VCaP (cell line): ENCODE measurements at regions not wholly inside any gene's neighbourhood (a gene's known extent, or its start where the extent isn't known, plus 50 kb on each side); places are given as distances from the start of the nearest gene placed in this dataset.

Experiments used
- H3K27ac ChIP-seq: fragments of 450-650 bp; 2 replicates; pipeline ENCODE4 v1.5.1; 2017
- CTCF ChIP-seq: fragments of 450-650 bp; conservative IDR thresholded peaks from 2 replicates; pipeline ENCODE4 v1.5.1; 2017; ENCODE audit warnings: mild to moderate bottlenecking, moderate library complexity

GRCh38 chr11:26790738-26791137, 68.9 kb upstream of the SLC5A12 start:
- no peak for TF ChIP-seq CTCF
- H3K27ac ChIP-seq = no peak overlapping the region

- peak overlapping the region; percentile 51 for H3K27ac ChIP-seq
- TF ChIP-seq CTCF = no peak
Observed at GRCh38 chr11:26792941-26793340, 71.1 kb upstream of the SLC5A12 start.

- TF ChIP-seq CTCF = no peak
- peak overlapping the region; percentile 51 for H3K27ac ChIP-seq
Observed at GRCh38 chr11:26793487-26793886, 71.6 kb upstream of the SLC5A12 start.

GRCh38 chr11:26801601-26802000, 79.7 kb upstream of the SLC5A12 start:
- TF ChIP-seq CTCF = no peak

GRCh38 chr11:26805001-26805400, 83.1 kb upstream of the SLC5A12 start:
- no peak overlapping the region for H3K27ac ChIP-seq
- TF ChIP-seq CTCF = no peak

More at GRCh38 chr11:26801601-26802000, 79.7 kb upstream of the SLC5A12 start:
- H3K27ac ChIP-seq = no peak overlapping the region

- no peak for TF ChIP-seq CTCF
- H3K27ac ChIP-seq = no peak overlapping the region
Observed at GRCh38 chr11:26806219-26806618, 84.4 kb upstream of the SLC5A12 start.

GRCh38 chr11:26820739-26821138, 98.9 kb upstream of the SLC5A12 start:
- no peak overlapping the region for H3K27ac ChIP-seq
- no peak for TF ChIP-seq CTCF

- no peak for TF ChIP-seq CTCF
- no peak overlapping the region for H3K27ac ChIP-seq
Observed at GRCh38 chr11:26823963-26824362, 102.1 kb upstream of the SLC5A12 start.
